GM18526 (cell line): ENCODE measurements at regions not wholly inside any gene's neighbourhood (a gene's known extent, or its start where the extent isn't known, plus 50 kb on each side); places are given as distances from the start of the nearest gene placed in this dataset.
A peak's percentile ranks its signal among the peaks of the same experiment; 100 is the strongest.

ENCODE experiments used
- POLR2A ChIP-seq: IDR thresholded peaks from 3 replicates; pipeline ENCODE4 v1.6.1; 2011; ENCODE audit not compliant: insufficient read length; ENCODE audit errors: extremely low read depth

GRCh38 chr1:234978397-234979295 lies 150.0 kb downstream of the TOMM20 start:
- no peak for TF ChIP-seq POLR2A

- no peak for TF ChIP-seq POLR2A
These were observed 150.7 kb downstream of the TOMM20 start for GRCh38 chr1:234977875-234978396.

GRCh38 chr1:234976861-234977680 lies 151.6 kb downstream of the TOMM20 start:
- TF ChIP-seq POLR2A: no peak

DNA sequence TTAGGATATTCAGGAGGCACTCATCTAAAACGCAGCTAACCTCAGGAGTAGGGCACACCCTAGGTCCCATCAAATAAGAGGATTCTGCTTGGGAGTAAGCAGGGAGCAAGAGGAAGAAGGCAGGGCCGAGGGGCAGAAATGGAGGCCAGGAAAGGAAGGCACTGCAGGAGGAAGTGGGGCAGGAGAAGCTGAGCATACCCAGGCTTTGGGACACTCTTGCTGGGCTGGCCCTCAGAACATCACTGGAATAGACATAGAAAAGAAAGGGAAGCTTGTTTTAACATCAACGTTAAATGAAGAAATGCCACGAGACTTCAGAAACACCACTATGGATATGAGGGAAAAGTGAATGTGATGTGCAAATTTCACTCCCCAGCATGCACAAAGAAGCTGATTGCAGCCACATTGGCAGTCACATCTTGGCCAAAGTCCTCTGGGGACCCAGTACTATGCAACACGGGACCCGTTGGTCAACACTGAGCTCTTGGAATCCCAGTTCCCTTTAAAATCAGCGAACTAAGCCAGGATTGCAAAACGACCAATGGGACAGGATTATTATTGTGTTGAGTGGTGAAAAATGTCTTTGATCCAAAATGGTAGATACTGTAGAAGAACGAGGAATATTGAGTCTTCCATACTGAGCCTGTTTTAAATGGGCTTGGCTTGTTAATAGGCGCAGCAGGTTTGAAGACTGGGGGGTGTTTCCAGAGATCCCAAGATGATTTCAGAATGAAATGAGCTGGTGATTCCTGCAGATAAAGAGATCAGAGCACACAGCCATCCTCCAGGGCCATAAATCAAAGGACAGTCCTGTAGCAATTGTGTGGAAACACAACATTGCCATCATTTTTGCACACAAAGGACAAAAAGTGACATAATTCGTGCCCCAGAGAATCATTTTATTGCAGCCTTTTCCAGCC lies 152.4 kb downstream of the TOMM20 start:
- TF ChIP-seq POLR2A: no peak

DNA sequence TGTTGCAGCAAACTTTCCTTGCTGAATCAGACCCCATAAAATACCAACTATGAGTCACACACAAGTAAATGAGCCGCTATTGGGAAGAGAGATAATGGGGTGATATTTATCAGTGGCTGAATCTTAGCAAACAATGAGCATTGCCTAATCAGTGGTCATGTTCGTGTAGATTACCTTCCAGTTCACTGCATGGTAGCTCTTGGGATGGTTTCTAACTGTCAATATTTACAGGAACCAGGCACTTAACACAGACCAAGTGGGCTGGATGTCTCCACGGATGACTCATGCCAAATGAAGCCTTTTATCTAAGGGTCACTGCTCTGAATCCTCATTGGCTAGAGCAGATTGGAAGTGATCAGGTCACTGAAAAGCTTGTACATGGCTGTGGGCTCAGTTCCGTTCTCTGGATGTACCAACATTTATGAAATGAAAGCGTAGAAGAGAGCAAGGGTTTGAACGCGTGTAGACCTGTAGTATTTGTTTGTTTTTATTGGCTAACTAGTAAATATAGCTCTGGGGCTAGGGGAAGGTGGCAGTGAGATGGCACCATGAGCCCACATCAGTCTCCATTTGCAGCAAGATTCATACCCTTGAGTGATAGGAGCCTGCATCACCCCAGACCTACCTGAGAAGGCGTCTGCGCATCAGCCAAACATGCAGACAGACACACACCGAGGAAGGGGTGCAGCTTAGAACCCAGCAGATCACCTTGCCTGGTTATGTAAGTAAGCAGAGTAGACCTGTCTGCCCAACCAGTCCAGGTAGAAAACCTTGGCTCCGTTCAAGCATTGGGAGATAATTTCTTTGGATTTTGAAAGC lies 153.3 kb downstream of the TOMM20 start:
- TF ChIP-seq POLR2A: no peak

GRCh38 chr1:234973426-234974250 lies 155.0 kb downstream of the TOMM20 start:
- TF ChIP-seq POLR2A: no peak

DNA sequence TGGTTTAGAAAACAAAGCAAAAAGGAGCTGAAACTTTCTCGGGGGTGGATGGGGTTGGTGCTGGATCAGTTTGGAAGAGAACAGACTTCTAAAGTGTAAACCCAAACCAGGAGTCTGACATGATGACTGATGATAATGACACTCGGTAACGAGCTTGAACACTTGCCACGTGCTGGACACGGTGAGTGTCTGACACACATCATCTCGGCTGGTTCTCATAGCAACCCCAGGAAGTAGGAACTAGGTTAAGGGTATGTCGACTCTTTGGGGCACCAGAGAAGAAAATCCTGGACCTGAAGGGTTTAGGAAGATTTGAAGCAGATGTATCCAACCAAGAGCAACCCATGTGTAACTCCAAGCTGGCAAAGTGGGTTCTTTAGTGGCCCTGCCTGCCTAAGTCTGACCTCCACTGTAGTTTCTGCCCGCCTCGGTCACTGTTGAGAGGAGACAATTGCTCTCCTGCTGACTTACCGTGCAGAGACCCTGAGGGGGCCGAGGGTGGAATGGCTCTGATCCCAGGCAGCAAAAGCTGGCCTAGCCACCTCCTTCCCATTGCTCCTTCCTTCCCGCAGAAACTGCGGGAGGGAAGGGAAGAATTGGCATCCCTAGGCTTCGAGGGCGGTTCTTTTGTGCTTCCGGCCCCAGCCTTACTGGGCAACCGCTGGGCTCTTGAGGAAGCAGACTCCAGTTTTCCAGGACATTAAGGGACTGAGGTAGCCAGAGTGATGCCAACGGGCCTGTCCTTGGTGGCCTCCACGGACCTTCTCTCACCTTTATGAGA lies 156.0 kb downstream of the TOMM20 start:
- TF ChIP-seq POLR2A: no peak

DNA sequence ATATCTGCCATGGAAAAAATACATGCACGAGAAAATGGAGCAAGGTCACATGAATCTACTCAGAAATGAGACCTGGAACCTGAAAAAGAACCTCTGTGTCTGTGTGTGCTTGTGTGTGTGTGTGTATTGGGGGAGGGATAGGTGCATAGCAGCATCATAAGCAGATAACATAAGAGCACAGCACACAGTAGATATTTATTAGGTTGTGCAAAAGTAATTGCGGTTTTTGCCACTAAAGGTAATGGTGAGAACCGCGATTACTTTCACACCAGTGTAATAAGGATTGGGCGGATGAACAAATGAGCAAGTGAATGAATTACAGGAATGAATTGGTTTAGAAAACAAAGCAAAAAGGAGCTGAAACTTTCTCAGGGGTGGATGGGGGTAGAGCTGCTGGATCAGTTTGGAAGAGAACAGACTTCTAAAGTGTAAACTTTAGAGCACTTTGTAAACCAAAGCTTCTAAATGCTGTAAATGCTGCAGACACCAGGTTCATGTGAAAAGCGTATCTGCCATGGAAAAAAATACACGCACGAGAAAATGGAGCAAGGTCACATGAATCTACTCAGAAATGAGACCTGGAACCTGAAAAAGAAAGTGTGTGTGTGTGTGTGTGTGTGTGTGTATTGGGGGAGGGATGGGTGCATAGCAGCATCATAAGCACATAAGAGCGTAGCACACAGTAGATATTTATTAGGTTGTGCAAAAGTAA lies 156.9 kb downstream of the TOMM20 start:
- TF ChIP-seq POLR2A: no peak

GRCh38 chr1:234970731-234971476 lies 157.7 kb downstream of the TOMM20 start:
- peak; percentile 10 for TF ChIP-seq POLR2A

DNA sequence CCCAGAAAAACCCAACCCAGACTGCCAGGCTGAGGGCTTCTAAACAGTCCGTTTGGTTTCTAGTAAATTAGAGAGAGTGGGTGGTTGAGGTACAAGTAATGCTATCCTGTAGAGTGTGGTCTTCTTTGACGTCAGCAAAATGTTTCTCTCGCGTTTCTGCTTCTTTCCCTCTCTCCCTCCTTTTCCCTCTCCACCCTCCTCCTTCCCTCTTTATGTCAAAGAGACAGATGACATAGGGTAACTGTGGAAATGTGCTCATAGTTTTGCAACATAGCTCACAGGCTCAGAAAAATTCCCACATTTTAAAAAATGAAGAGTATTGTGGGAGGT lies 158.3 kb downstream of the TOMM20 start:
- no peak for TF ChIP-seq POLR2A
